Naive thymus-derived CD4-positive, alpha-beta T cell (primary cell): ENCODE measurements at regions not wholly inside any gene's neighbourhood (a gene's known extent, or its start where the extent isn't known, plus 50 kb on each side); places are given as distances from the start of the nearest gene placed in this dataset.

ENCODE experiments used
- ATAC-seq: fragments of 150-1000 bp; cut with Tn5 transposase; 2 replicates; pipeline ENCODE4 v1.10.0; 2021; ENCODE audit warnings: mild to moderate bottlenecking, moderate library complexity
- CTCF ChIA-PET: fragments of 350-600 bp; sonication (Branson Sonifier 250); formaldehyde crosslinking; loops from one replicate; lab custom pipeline; 2021; ENCODE audit warnings: antibody characterized with exemption; lab: Charles Lee
- POLR2A ChIA-PET: fragments of 350-600 bp; sonication (Branson Sonifier 250); formaldehyde crosslinking; loops from one replicate; lab custom pipeline; 2021; ENCODE audit warnings: antibody characterized with exemption, inconsistent platforms; lab: Charles Lee
- DNase-seq, 9 donors: peaks; one replicate each; pipeline versions ENCODE4 v3.0.0 to v3.0.0-alpha.2; 2020 to 2022; ENCODE audit warnings: mixed read lengths in 1 of 9
- H3K27ac ChIP-seq: one replicate; pipeline ENCODE4 v1.7.0; 2013; ENCODE audit warnings: mild to moderate bottlenecking, low read depth, low read length, moderate library complexity
- H3K27me3 ChIP-seq, 2 donors: one replicate each; pipeline ENCODE4 v1.7.0; 2013; ENCODE audit warnings: low read length in 2 of 2, mild to moderate bottlenecking in 2 of 2, moderate library complexity in 2 of 2; ENCODE audit not compliant: control insufficient read depth in 2 of 2, insufficient read depth in 2 of 2
- H3K36me3 ChIP-seq, 3 experiments: 1 replicate in 2 of 3; 2 replicates in 1 of 3; pipeline ENCODE4 v1.7.0; 2013; ENCODE audit warnings: low read length in 3 of 3, mild to moderate bottlenecking in 3 of 3, moderate library complexity in 1 of 3; ENCODE audit not compliant: insufficient read depth in 3 of 3, control insufficient read depth in 2 of 3
- H3K4me1 ChIP-seq, 2 donors: one replicate each; pipeline ENCODE4 v1.7.0; 2013; ENCODE audit warnings: low read length in 2 of 2, mild to moderate bottlenecking in 2 of 2, moderate library complexity in 1 of 2; ENCODE audit not compliant: control insufficient read depth in 2 of 2, insufficient read depth in 2 of 2
- H3K4me3 ChIP-seq: 2 replicates; pipeline ENCODE4 v1.7.0; 2013; ENCODE audit warnings: mild to moderate bottlenecking, low read length
- H3K9me3 ChIP-seq, 3 experiments: 1 replicate in 2 of 3; 2 replicates in 1 of 3; pipeline ENCODE4 v1.7.0; 2013; ENCODE audit warnings: low read length in 3 of 3; ENCODE audit not compliant: control insufficient read depth in 2 of 3
- H3K27ac Mint-ChIP-seq, 9 donors: one replicate each; pipeline ENCODE4 v1.8.0; 2020 to 2022; ENCODE audit warnings: mixed read lengths in 9 of 9, mild to moderate bottlenecking in 8 of 9, moderate library complexity in 5 of 9, inconsistent platforms in 2 of 9
- H3K27me3 Mint-ChIP-seq, 5 donors: one replicate each; pipeline ENCODE4 v1.8.0; 2021 to 2022; ENCODE audit warnings: mixed read lengths in 5 of 5, mild to moderate bottlenecking in 1 of 5
- H3K36me3 Mint-ChIP-seq, 5 donors: one replicate each; pipeline ENCODE4 v1.8.0; 2020 to 2022; ENCODE audit warnings: mixed read lengths in 5 of 5, mild to moderate bottlenecking in 3 of 5, inconsistent platforms in 1 of 5
- H3K4me1 Mint-ChIP-seq, 7 donors: one replicate each; pipeline ENCODE4 v1.8.0; 2020 to 2022; ENCODE audit warnings: mixed read lengths in 7 of 7, mild to moderate bottlenecking in 3 of 7, inconsistent platforms in 1 of 7
- H3K4me3 Mint-ChIP-seq, 10 donors: one replicate each; pipeline ENCODE4 v1.8.0; 2020 to 2022; ENCODE audit warnings: mild to moderate bottlenecking in 10 of 10, mixed read lengths in 10 of 10, moderate library complexity in 6 of 10, inconsistent platforms in 2 of 10
- H3K9me3 Mint-ChIP-seq, 11 donors: one replicate each; pipeline ENCODE4 v1.8.0; 2020 to 2022; ENCODE audit warnings: mixed read lengths in 11 of 11, mild to moderate bottlenecking in 4 of 11, inconsistent platforms in 1 of 11, moderate library complexity in 1 of 11
- intact Hi-C, 2 donors: fragments of 100-400 bp; cut with micrococcal nuclease; formaldehyde crosslinking; loops; one replicate each; pipeline ENCODE4 v1.15.1; 2023

DNA sequence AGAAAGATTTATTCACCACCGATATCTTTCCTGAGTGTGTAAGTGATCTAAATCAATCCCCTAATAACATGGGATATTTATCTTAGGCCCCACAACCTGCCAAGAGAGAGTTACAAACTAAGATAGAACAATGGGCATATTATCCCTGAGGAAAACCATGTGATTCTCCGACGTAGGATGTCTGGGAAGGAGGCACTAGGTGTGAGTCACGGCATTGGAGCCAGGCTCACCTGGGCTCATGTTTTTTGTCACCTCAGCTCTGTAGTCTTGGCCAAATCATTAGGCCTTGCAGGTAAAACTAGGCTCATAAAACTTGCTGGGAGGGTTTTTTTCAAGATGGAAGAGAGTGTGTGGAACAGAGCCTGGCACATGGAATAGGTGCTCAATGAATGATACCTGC lies 129.7 kb upstream of the PLEKHG7 start:
- no peaks in the 10 kb centered on the region for H3K27me3 Mint-ChIP-seq
- peaks cover 11 to 13% of the 10 kb centered on the region in 2 donors for H3K4me1 ChIP-seq
- no peaks in the 10 kb centered on the region for H3K27me3 ChIP-seq
- CTCF ChIA-PET, result interaction anchor here (0.9 to 4.7 kb wide), 4 partner anchors 309 to 1191 kb away, joined by 3 to 56 read pairs (median 19); partner anchors contain the start of gene BTG1
- H3K4me3 ChIP-seq, result no peak overlapping the region
- H3K36me3 ChIP-seq, result no peaks in the 10 kb centered on the region
- POLR2A ChIA-PET, result interaction anchor here (0.6 to 11.3 kb wide), 2 partner anchors 429 to 583 kb away, joined by 3 to 202 read pairs; partner anchors contain the start of gene BTG1
- intact Hi-C loops, result loop anchor here in 1 of 2 donors (5.0 kb wide), 3 partner anchors 276 to 996 kb away; no protein-coding TSS in a partner anchor
- peaks cover 0 to 10% (median 0%) of the 10 kb centered on the region in 5 donors for H3K36me3 Mint-ChIP-seq
- DNase-seq, result no peak
- no peak overlapping the region for H3K27ac ChIP-seq
- H3K9me3 ChIP-seq, result no peaks in the 10 kb centered on the region
- no peak overlapping the region for H3K4me3 Mint-ChIP-seq
- H3K27ac Mint-ChIP-seq, result peak overlapping the region in 4 of 9 donors; percentile 18 to 84 (median 52)
- no peak for ATAC-seq
- H3K9me3 Mint-ChIP-seq, result peaks cover 0 to 2% (median 0%) of the 10 kb centered on the region in 11 donors
- H3K4me1 Mint-ChIP-seq, result peaks cover 0 to 23% (median 2%) of the 10 kb centered on the region in 7 donors

DNA sequence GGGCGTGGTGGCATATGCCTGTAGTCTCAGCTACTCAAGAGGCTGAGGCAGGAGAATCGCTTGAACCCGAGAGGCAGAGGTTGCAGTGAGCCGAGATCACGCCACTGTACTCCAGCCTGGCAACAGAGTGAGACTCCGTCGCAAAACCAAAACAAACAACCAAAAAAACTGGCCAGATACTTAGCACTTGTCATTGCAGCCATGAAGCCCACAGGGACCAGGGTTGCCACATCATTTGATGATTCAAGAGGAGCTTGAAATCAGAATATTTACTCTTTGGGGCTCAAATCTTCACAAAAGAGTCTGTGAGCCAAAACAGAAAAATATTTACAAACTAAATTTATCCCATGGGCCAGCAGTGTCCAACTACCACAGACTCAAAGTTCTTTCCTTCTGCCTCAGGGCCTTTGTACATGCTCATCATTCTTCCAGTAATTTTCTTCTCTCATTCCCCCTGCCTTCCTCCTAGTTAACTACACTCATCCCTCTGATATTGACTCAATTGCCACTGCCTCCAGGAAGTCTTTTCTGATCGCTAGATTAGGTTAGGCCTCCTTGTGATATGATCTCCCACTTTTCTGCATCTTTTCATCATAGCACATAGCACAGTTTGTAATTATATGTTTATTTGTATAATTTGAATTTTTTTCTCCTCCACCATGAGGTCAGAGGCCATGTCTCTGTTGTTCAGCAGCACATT lies 130.8 kb upstream of the PLEKHG7 start:
- H3K9me3 Mint-ChIP-seq, result peaks cover 0 to 6% (median 0%) of the 10 kb centered on the region in 11 donors
- Histone ChIP-seq H3K36me3 (no peaks in the 10 kb centered on the region), H3K27ac (no peak overlapping the region), H3K27me3 (no peaks in the 10 kb centered on the region), H3K9me3 (no peaks in the 10 kb centered on the region), H3K4me3 (no peak overlapping the region), H3K4me1 (peaks cover 11 to 13% of the 10 kb centered on the region in 2 donors)
- no peaks in the 10 kb centered on the region for H3K27me3 Mint-ChIP-seq
- peaks cover 0 to 10% (median 2%) of the 10 kb centered on the region in 5 donors for H3K36me3 Mint-ChIP-seq
- intact Hi-C loops, result loop anchor here (2.0 to 5.0 kb wide), 8 partner anchors 21 to 1211 kb away; no protein-coding TSS in a partner anchor
- no peak for ATAC-seq
- H3K27ac Mint-ChIP-seq, result peak overlapping the region in 5 of 9 donors; percentile 19 to 67 (median 44)
- H3K4me1 Mint-ChIP-seq, result peaks cover 0 to 30% (median 4%) of the 10 kb centered on the region in 7 donors
- POLR2A ChIA-PET, result interaction anchor here (0.6 to 11.3 kb wide), 4 partner anchors 20 to 582 kb away, joined by 3 to 202 read pairs (median 3); partner anchors contain the start of gene BTG1
- no peak for DNase-seq
- CTCF ChIA-PET, result interaction anchor here (0.9 to 4.7 kb wide), 9 partner anchors 11 to 1210 kb away, joined by 3 to 56 read pairs (median 5); partner anchors contain the start of gene BTG1
- H3K4me3 Mint-ChIP-seq, result no peak overlapping the region

DNA sequence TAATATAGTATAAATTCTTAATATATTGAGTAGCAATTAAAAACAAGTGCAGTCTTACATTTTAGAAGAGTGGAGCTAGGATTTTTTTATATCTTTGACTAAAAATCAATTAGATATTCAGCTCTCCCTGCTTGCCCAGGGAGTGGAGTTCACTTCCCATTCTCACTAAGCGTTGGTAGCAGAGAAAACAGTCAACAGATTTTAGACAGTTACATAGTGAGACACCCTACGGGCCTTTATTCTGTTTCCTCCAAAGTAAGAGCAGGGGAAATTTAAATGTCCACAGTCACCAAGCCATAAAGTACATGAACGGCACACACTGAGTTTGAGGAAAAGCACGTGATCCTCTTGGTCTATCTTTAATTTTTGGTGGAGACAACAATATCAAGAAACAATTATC lies 131.6 kb upstream of the PLEKHG7 start:
- no peak overlapping the region for H3K4me3 Mint-ChIP-seq
- ChIA-PET CTCF (interaction anchor here (0.5 to 4.7 kb wide), 13 partner anchors 12 to 1210 kb away, joined by 3 to 56 read pairs (median 5); partner anchors contain the start of gene BTG1), POLR2A (interaction anchor here (0.7 to 11.3 kb wide), 4 partner anchors 19 to 1187 kb away, joined by 3 to 202 read pairs (median 4); partner anchors contain the start of gene BTG1)
- peaks cover 11 to 13% of the 10 kb centered on the region in 2 donors for H3K4me1 ChIP-seq
- no peaks in the 10 kb centered on the region for H3K36me3 ChIP-seq
- H3K4me1 Mint-ChIP-seq, result peaks cover 0 to 36% (median 6%) of the 10 kb centered on the region in 7 donors
- H3K27ac ChIP-seq, result no peak overlapping the region
- peaks cover 0 to 13% (median 0%) of the 10 kb centered on the region in 11 donors for H3K9me3 Mint-ChIP-seq
- ATAC-seq, result no peak
- H3K27me3 ChIP-seq, result no peaks in the 10 kb centered on the region
- no peak overlapping the region for H3K4me3 ChIP-seq
- peak overlapping the region in 2 of 9 donors; percentile 33 to 46 for H3K27ac Mint-ChIP-seq
- peaks cover 0 to 10% (median 8%) of the 10 kb centered on the region in 5 donors for H3K36me3 Mint-ChIP-seq
- H3K27me3 Mint-ChIP-seq, result no peaks in the 10 kb centered on the region
- H3K9me3 ChIP-seq, result no peaks in the 10 kb centered on the region
- intact Hi-C loops, result loop anchor here (2.0 to 5.0 kb wide), 8 partner anchors 22 to 1210 kb away; no protein-coding TSS in a partner anchor
- no peak for DNase-seq

DNA sequence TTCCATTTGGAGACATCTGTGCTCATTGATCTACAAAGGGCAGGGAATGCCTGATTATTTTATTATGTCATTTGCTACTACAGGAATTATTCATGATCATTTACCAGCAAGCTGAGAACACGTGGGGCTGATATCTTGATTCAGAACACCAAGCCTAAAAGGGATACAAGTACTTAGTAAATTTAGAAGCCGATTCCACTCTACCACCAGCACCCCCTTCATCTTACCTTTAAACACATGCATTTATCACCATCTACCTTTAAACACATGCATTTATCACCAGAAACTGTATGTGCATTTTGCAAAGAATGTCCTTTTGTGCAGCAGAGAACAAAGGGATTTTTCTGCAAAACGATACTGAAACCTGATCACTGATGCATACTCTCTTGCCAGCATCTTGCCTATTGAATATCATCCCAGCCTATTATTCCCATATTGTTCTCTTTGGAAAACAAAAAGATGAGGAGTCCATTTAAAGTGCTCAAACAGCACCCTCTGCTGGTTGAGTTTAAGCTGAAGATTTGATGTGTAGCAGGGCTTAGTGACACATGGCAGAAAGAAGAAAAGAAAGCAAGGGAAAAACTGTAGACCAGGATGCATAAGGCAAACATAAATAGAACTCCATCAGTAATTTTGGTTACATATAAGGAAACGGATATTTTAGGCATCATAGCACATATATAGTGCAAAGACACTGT lies 132.6 kb upstream of the PLEKHG7 start:
- peaks cover 0 to 20% (median 4%) of the 10 kb centered on the region in 11 donors for H3K9me3 Mint-ChIP-seq
- intact Hi-C loops, result loop anchor here (1.0 to 5.0 kb wide), 26 partner anchors 23 to 1209 kb away; no protein-coding TSS in a partner anchor
- peaks cover 0 to 37% (median 6%) of the 10 kb centered on the region in 7 donors for H3K4me1 Mint-ChIP-seq
- Histone ChIP-seq H3K4me1 (peaks cover 11 to 13% of the 10 kb centered on the region in 2 donors), H3K27me3 (no peaks in the 10 kb centered on the region), H3K9me3 (no peaks in the 10 kb centered on the region), H3K36me3 (no peaks in the 10 kb centered on the region), H3K27ac (peak overlapping the region; percentile 52), H3K4me3 (no peak overlapping the region)
- DNase-seq (peak in 7 of 9 donors; percentile 67 to 86 (median 80)), ATAC-seq (peak; percentile 92)
- H3K36me3 Mint-ChIP-seq, result peaks cover 0 to 17% (median 8%) of the 10 kb centered on the region in 5 donors
- H3K4me3 Mint-ChIP-seq, result no peak overlapping the region
- H3K27me3 Mint-ChIP-seq, result no peaks in the 10 kb centered on the region
- CTCF ChIA-PET, result interaction anchor here (0.5 to 4.7 kb wide), 23 partner anchors 9 to 1209 kb away, joined by 3 to 56 read pairs (median 5); partner anchors contain the start of gene BTG1
- POLR2A ChIA-PET, result interaction anchor here (1.0 to 11.3 kb wide), 11 partner anchors 13 to 1189 kb away, joined by 3 to 202 read pairs (median 4); partner anchors contain the start of gene BTG1
- H3K27ac Mint-ChIP-seq, result no peak overlapping the region

DNA sequence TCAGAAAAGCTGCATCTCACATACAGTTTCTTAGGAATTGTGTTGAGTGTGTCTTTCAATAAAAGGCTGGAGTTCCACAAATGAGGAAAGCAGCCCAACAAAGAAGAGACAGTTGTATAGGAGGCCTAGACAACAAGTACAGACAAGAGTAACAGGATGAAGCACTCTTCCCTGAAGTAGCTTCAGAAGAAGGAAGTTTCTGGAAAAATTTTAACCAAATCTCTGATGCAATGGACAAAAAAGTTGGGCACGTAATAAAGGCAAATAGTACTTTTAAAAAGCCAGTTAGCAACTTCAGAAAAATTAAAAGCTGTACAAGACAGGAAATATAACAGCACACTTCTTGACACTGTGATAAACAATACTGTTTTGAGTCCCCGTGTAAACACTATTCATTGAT lies 134.1 kb upstream of the PLEKHG7 start:
- Histone ChIP-seq H3K27ac (peak overlapping the region; percentile 46), H3K9me3 (no peaks in the 10 kb centered on the region), H3K4me3 (no peak overlapping the region), H3K4me1 (peaks cover 11 to 13% of the 10 kb centered on the region in 2 donors), H3K27me3 (no peaks in the 10 kb centered on the region), H3K36me3 (no peaks in the 10 kb centered on the region)
- Mint-ChIP-seq H3K36me3 (peaks cover 0 to 25% (median 8%) of the 10 kb centered on the region in 5 donors), H3K4me3 (no peak overlapping the region), H3K9me3 (peaks cover 0 to 21% (median 4%) of the 10 kb centered on the region in 11 donors), H3K27me3 (no peaks in the 10 kb centered on the region), H3K4me1 (peaks cover 0 to 31% (median 5%) of the 10 kb centered on the region in 7 donors), H3K27ac (no peak overlapping the region)
- ChIA-PET CTCF (interaction anchor here (0.5 to 4.7 kb wide), 17 partner anchors 69 to 1192 kb away, joined by 3 to 56 read pairs (median 5); partner anchors contain the start of gene BTG1), POLR2A (interaction anchor here (0.6 to 11.3 kb wide), 18 partner anchors 12 to 1187 kb away, joined by 3 to 202 read pairs (median 4); partner anchors contain the start of gene BTG1)
- ATAC-seq (no peak), DNase-seq (no peak)
- intact Hi-C loops, result no loop called here
